ENCODE measurements at regions not wholly inside any gene's neighbourhood (a gene's known extent, or its start where the extent isn't known, plus 50 kb on each side); places are given as distances from the start of the nearest gene placed in this dataset.

- Mint-ChIP-seq H3K27me3 (no peaks in the 10 kb centered on the region), H3K4me3 (no peak overlapping the region), H3K4me1 (no peaks in the 10 kb centered on the region), H3K36me3 (ENCODE audit: low read depth) (no peaks in the 10 kb centered on the region), H3K27ac (no peak overlapping the region), H3K9me3 (peaks cover 14% of the 10 kb centered on the region)
- no peak for ATAC-seq (replicated peaks)
Observed at GRCh38 chr4:58119298-58119697, 1009.1 kb upstream of the IGFBP7 start.

GRCh38 chr4:58113126-58113525 is 1002.9 kb upstream of the IGFBP7 start:
- H3K27me3 Mint-ChIP-seq: no peaks in the 10 kb centered on the region
- no peak overlapping the region for H3K27ac Mint-ChIP-seq

GRCh38 chr4:58111818-58112217 is 1001.6 kb upstream of the IGFBP7 start:
- peaks cover 21% of the 10 kb centered on the region for H3K9me3 Mint-ChIP-seq
- H3K27ac Mint-ChIP-seq: no peak overlapping the region
- no peaks in the 10 kb centered on the region for H3K4me1 Mint-ChIP-seq
- no peak for ATAC-seq (replicated peaks)
- no peak overlapping the region for H3K4me3 Mint-ChIP-seq
- no peaks in the 10 kb centered on the region for H3K27me3 Mint-ChIP-seq
- no peaks in the 10 kb centered on the region for H3K36me3 Mint-ChIP-seq (ENCODE audit: low read depth)

More at GRCh38 chr4:58113126-58113525, 1002.9 kb upstream of the IGFBP7 start:
- Mint-ChIP-seq H3K9me3 (peaks cover 21% of the 10 kb centered on the region), H3K36me3 (ENCODE audit: low read depth) (no peaks in the 10 kb centered on the region), H3K4me3 (no peak overlapping the region), H3K4me1 (no peaks in the 10 kb centered on the region)
- ATAC-seq (replicated peaks): no peak

GRCh38 chr4:58093352-58093751 is 983.2 kb upstream of the IGFBP7 start:
- ATAC-seq (replicated peaks): no peak
- H3K27me3 Mint-ChIP-seq: no peaks in the 10 kb centered on the region
- no peaks in the 10 kb centered on the region for H3K36me3 Mint-ChIP-seq (ENCODE audit: low read depth)
- no peaks in the 10 kb centered on the region for H3K4me1 Mint-ChIP-seq
- H3K4me3 Mint-ChIP-seq: no peak overlapping the region
- H3K27ac Mint-ChIP-seq: no peak overlapping the region
- H3K9me3 Mint-ChIP-seq: peaks cover 4% of the 10 kb centered on the region

- no peak overlapping the region for H3K27ac Mint-ChIP-seq
- no peaks in the 10 kb centered on the region for H3K9me3 Mint-ChIP-seq
- no peak overlapping the region for H3K4me3 Mint-ChIP-seq
- no peaks in the 10 kb centered on the region for H3K27me3 Mint-ChIP-seq
- no peak for ATAC-seq (replicated peaks)
- H3K36me3 Mint-ChIP-seq (ENCODE audit: low read depth): no peaks in the 10 kb centered on the region
- H3K4me1 Mint-ChIP-seq: no peaks in the 10 kb centered on the region
Observed at GRCh38 chr4:58090539-58090938, 980.4 kb upstream of the IGFBP7 start.

GRCh38 chr4:58081356-58081755 is 971.2 kb upstream of the IGFBP7 start:
- Mint-ChIP-seq H3K27ac (no peak overlapping the region), H3K4me3 (no peak overlapping the region), H3K27me3 (no peaks in the 10 kb centered on the region), H3K4me1 (no peaks in the 10 kb centered on the region), H3K36me3 (ENCODE audit: low read depth) (no peaks in the 10 kb centered on the region), H3K9me3 (peaks cover 18% of the 10 kb centered on the region)
- ATAC-seq (replicated peaks): no peak

- Mint-ChIP-seq H3K27me3 (no peaks in the 10 kb centered on the region), H3K9me3 (peaks cover 17% of the 10 kb centered on the region), H3K27ac (no peak overlapping the region), H3K4me3 (no peak overlapping the region), H3K4me1 (no peaks in the 10 kb centered on the region), H3K36me3 (ENCODE audit: low read depth) (no peaks in the 10 kb centered on the region)
- ATAC-seq (replicated peaks): no peak
Observed at GRCh38 chr4:58075724-58076123, 965.5 kb upstream of the IGFBP7 start.

GRCh38 chr4:58074382-58074781 is 964.2 kb upstream of the IGFBP7 start:
- Mint-ChIP-seq H3K36me3 (ENCODE audit: low read depth) (no peaks in the 10 kb centered on the region), H3K27ac (no peak overlapping the region), H3K9me3 (peaks cover 13% of the 10 kb centered on the region), H3K4me3 (no peak overlapping the region), H3K4me1 (no peaks in the 10 kb centered on the region), H3K27me3 (no peaks in the 10 kb centered on the region)
- ATAC-seq (replicated peaks): no peak

GRCh38 chr4:58070726-58071125 is 960.5 kb upstream of the IGFBP7 start:
- Mint-ChIP-seq H3K9me3 (peaks cover 9% of the 10 kb centered on the region), H3K4me1 (no peaks in the 10 kb centered on the region), H3K36me3 (ENCODE audit: low read depth) (no peaks in the 10 kb centered on the region), H3K27me3 (no peaks in the 10 kb centered on the region), H3K4me3 (no peak overlapping the region), H3K27ac (no peak overlapping the region)
- no peak for ATAC-seq (replicated peaks)

- no peak for ATAC-seq (replicated peaks)
- Mint-ChIP-seq H3K27ac (no peak overlapping the region), H3K27me3 (no peaks in the 10 kb centered on the region), H3K4me3 (no peak overlapping the region), H3K9me3 (peaks cover 12% of the 10 kb centered on the region), H3K4me1 (no peaks in the 10 kb centered on the region), H3K36me3 (ENCODE audit: low read depth) (no peaks in the 10 kb centered on the region)
Observed at GRCh38 chr4:58064653-58065052, 954.5 kb upstream of the IGFBP7 start.

GRCh38 chr4:58063404-58064160 is 953.4 kb upstream of the IGFBP7 start:
- Mint-ChIP-seq H3K4me1 (no peaks in the 10 kb centered on the region), H3K27ac (no peak overlapping the region), H3K36me3 (ENCODE audit: low read depth) (no peaks in the 10 kb centered on the region), H3K4me3 (no peak overlapping the region), H3K9me3 (peaks cover 12% of the 10 kb centered on the region), H3K27me3 (no peaks in the 10 kb centered on the region)
- no peak for ATAC-seq (replicated peaks)

GRCh38 chr4:58061967-58062366 is 951.8 kb upstream of the IGFBP7 start:
- Mint-ChIP-seq H3K27me3 (no peaks in the 10 kb centered on the region), H3K4me3 (no peak overlapping the region), H3K36me3 (ENCODE audit: low read depth) (no peaks in the 10 kb centered on the region), H3K9me3 (peaks cover 12% of the 10 kb centered on the region), H3K27ac (no peak overlapping the region), H3K4me1 (no peaks in the 10 kb centered on the region)
- ATAC-seq (replicated peaks): no peak

- peaks cover 19% of the 10 kb centered on the region for H3K9me3 Mint-ChIP-seq
Observed at GRCh38 chr4:58050439-58050838, 940.3 kb upstream of the IGFBP7 start.

GRCh38 chr4:58048491-58048890 is 938.3 kb upstream of the IGFBP7 start:
- Mint-ChIP-seq H3K9me3 (peaks cover 28% of the 10 kb centered on the region), H3K4me3 (no peak overlapping the region), H3K4me1 (no peaks in the 10 kb centered on the region), H3K27me3 (no peaks in the 10 kb centered on the region), H3K27ac (no peak overlapping the region), H3K36me3 (ENCODE audit: low read depth) (no peaks in the 10 kb centered on the region)
- no peak for ATAC-seq (replicated peaks)

More at GRCh38 chr4:58050439-58050838, 940.3 kb upstream of the IGFBP7 start:
- Mint-ChIP-seq H3K4me3 (no peak overlapping the region), H3K36me3 (ENCODE audit: low read depth) (no peaks in the 10 kb centered on the region), H3K27me3 (no peaks in the 10 kb centered on the region), H3K27ac (no peak overlapping the region), H3K4me1 (no peaks in the 10 kb centered on the region)
- ATAC-seq (replicated peaks): no peak

- Mint-ChIP-seq H3K4me1 (no peaks in the 10 kb centered on the region), H3K27me3 (no peaks in the 10 kb centered on the region), H3K4me3 (no peak overlapping the region), H3K9me3 (peaks cover 33% of the 10 kb centered on the region), H3K36me3 (ENCODE audit: low read depth) (no peaks in the 10 kb centered on the region), H3K27ac (no peak overlapping the region)
- no peak for ATAC-seq (replicated peaks)
Observed at GRCh38 chr4:58042176-58042575, 932.0 kb upstream of the IGFBP7 start.

GRCh38 chr4:57993944-57994343 is 883.8 kb upstream of the IGFBP7 start:
- no peak overlapping the region for H3K4me3 Mint-ChIP-seq
- no peak overlapping the region for H3K27ac Mint-ChIP-seq
- ATAC-seq (replicated peaks): no peak
- H3K4me1 Mint-ChIP-seq: no peaks in the 10 kb centered on the region
- H3K36me3 Mint-ChIP-seq (ENCODE audit: low read depth): no peaks in the 10 kb centered on the region
- peaks cover 21% of the 10 kb centered on the region for H3K9me3 Mint-ChIP-seq
- H3K27me3 Mint-ChIP-seq: no peaks in the 10 kb centered on the region

All from activated T-helper 17 cell treated with anti-CD3 and anti-CD28 coated beads, Interleukin-2, amount 50 U/mL, for 72 hours (primary cell).